ENCODE measurements at regions not wholly inside any gene's neighbourhood (a gene's known extent, or its start where the extent isn't known, plus 50 kb on each side); places are given as distances from the start of the nearest gene placed in this dataset.

DNA sequence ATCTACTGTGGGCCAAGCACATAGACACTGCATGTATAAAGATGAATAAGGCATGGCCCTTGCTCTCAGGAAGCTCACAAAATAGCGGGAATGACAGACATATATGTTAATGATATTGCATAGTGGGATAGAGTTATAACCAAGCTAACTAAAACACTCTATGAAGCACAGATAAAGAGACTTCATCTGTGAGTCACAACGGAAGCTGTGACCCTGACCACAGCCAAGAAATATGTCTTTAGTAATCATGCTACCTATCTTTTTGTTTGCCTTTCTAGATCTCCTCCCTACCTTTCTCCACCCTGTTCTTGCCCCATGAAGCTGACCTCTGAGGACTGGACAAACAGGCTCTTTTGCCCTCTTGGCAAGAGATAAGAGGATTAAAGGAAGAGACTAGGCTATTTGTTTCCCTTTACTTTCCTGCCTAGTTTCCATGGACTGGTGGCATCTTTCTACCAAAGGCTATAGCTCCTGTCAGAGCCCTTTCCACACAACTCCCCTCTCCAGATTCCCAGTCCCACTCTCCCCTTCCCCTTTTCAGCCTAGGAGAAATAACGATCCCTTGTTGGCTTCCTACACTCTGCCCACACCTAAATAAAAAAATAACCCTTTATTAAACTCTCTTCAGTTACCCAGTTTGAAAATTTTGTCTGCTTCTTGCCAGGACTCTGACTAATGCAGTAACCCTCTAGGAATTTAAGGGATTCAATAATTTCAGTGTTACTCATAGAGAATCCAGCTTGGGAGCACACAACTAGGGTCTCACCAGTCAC, 504.9 kb upstream of the MARCKS start:
- Histone ChIP-seq H3K9me3 (no peaks in the 10 kb centered on the region), H3K4me1 (ENCODE audit: control insufficient read depth in 1 of 2, insufficient read depth in 2 of 2, low read depth in 1 of 2, low read length in 1 of 2) (peaks cover 8 to 37% of the 10 kb centered on the region in 2 experiments), H3K9ac (peak overlapping the region; percentile 69), H3K4me2 (peak overlapping the region; percentile 61), H4K20me1 (ENCODE audit: insufficient read depth) (no peaks in the 10 kb centered on the region), H3K79me2 (ENCODE audit: insufficient read depth) (no peaks in the 10 kb centered on the region), H3K36me3 (replicated peaks in 1 of 2; ENCODE audit: control insufficient read depth in 1 of 2, insufficient read depth in 2 of 2, low read length in 1 of 2) (no peaks in the 10 kb centered on the region), H3K4me3 (ENCODE audit: low read depth in 2 of 2, low read length in 1 of 2) (peak overlapping the region in 1 of 2 experiments; percentile 25; a peak in 1 of 4 replicates), H3K27me3 (ENCODE audit: insufficient read depth) (no peaks in the 10 kb centered on the region), H3F3A (replicated peaks; ENCODE audit: insufficient read depth) (peaks cover 45% of the 10 kb centered on the region), H3K9me2 (no peaks in the 10 kb centered on the region), H2AFZ (ENCODE audit: low read depth) (no peak overlapping the region), H3K27ac (ENCODE audit: low read depth in 2 of 2, low read length in 1 of 2) (peak overlapping the region; percentile 89 to 95)
- CTCF ChIA-PET, result no interaction called here
- POLR2A ChIA-PET, result no interaction called here
- 12% methylated on average over 3 of the region's 3 CpGs for WGBS (ENCODE audit: low lambda C conversion rate)
- DNase-seq, result no peak
- TF ChIP-seq PBX3 (IDR thresholded peaks at IDR 0.05) (peak; percentile 84), TEAD4 (IDR thresholded peaks at IDR 0.05; ENCODE audit: borderline replicate concordance, insufficient read depth) (peak; percentile 90), TCF12 (IDR thresholded peaks at IDR 0.05) (peak; percentile 80), MXI1 (IDR thresholded peaks at IDR 0.05; ENCODE audit: low read depth, low read length) (no peak), MEF2A (IDR thresholded peaks at IDR 0.05; ENCODE audit: borderline replicate concordance, low read depth) (no peak), SIN3A (IDR thresholded peaks at IDR 0.05; ENCODE audit: borderline replicate concordance, low read depth, low read length) (no peak), GABPA (IDR thresholded peaks at IDR 0.05; ENCODE audit: low read depth) (no peak), EP300 (IDR thresholded peaks at IDR 0.05; ENCODE audit: borderline replicate concordance in 1 of 2, low read depth in 1 of 2, low read length in 1 of 2) (peak in 1 of 2 experiments; percentile 82; a peak in 2 of 4 replicates), YY1 (IDR thresholded peaks at IDR 0.05; ENCODE audit: low read depth) (no peak), CHD2 (IDR thresholded peaks at IDR 0.05; ENCODE audit: low read length, partially characterized antibody) (no peak), TAF1 (IDR thresholded peaks at IDR 0.05; ENCODE audit: borderline replicate concordance, low read depth, low read length) (no peak), FOSL2 (IDR thresholded peaks at IDR 0.05; ENCODE audit: borderline replicate concordance, low read depth) (peak; percentile 88), RAD21 (IDR thresholded peaks at IDR 0.05; ENCODE audit: low read length) (no peak), EZH2phosphoT487 (IDR thresholded peaks at IDR 0.05; ENCODE audit: borderline replicate concordance, low read depth) (no peak), FOXJ3 (CRISPR knock-in tag; IDR thresholded peaks at IDR 0.05) (no peak), NFIC (IDR thresholded peaks at IDR 0.05; ENCODE audit: borderline replicate concordance) (peak; percentile 84), JUND (IDR thresholded peaks at IDR 0.05) (peak; percentile 90), FOXM1 (IDR thresholded peaks at IDR 0.05; ENCODE audit: low read depth) (peak; percentile 46; the same call in 1 of the 2 replicates), POLR2AphosphoS5 (IDR thresholded peaks at IDR 0.05; ENCODE audit: low read depth, low read length) (no peak; the same call in 1 of the 2 replicates), GATA2 (CRISPR knock-in tag; IDR thresholded peaks at IDR 0.05) (no peak), RFX5 (IDR thresholded peaks at IDR 0.05; ENCODE audit: low read length) (no peak), USF2 (IDR thresholded peaks at IDR 0.05; ENCODE audit: borderline replicate concordance, low read depth, low read length) (no peak), RXRA (IDR thresholded peaks at IDR 0.05; ENCODE audit: borderline replicate concordance, low read depth) (peak; percentile 77), SMC3 (IDR thresholded peaks at IDR 0.05; ENCODE audit: low read depth, low read length) (no peak)
- TF ChIP-seq, protein P1, sequence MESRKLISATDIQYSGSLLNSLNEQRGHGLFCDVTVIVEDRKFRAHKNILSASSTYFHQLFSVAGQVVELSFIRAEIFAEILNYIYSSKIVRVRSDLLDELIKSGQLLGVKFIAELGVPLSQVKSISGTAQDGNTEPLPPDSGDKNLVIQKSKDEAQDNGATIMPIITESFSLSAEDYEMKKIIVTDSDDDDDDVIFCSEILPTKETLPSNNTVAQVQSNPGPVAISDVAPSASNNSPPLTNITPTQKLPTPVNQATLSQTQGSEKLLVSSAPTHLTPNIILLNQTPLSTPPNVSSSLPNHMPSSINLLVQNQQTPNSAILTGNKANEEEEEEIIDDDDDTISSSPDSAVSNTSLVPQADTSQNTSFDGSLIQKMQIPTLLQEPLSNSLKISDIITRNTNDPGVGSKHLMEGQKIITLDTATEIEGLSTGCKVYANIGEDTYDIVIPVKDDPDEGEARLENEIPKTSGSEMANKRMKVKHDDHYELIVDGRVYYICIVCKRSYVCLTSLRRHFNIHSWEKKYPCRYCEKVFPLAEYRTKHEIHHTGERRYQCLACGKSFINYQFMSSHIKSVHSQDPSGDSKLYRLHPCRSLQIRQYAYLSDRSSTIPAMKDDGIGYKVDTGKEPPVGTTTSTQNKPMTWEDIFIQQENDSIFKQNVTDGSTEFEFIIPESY (IDR thresholded peaks at IDR 0.05; ENCODE audit: borderline replicate concordance, low read depth), result no peak; the same call in 1 of the 2 replicates
- TF ChIP-seq, protein P2, sequence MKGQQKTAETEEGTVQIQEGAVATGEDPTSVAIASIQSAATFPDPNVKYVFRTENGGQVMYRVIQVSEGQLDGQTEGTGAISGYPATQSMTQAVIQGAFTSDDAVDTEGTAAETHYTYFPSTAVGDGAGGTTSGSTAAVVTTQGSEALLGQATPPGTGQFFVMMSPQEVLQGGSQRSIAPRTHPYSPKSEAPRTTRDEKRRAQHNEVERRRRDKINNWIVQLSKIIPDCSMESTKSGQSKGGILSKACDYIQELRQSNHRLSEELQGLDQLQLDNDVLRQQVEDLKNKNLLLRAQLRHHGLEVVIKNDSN (IDR thresholded peaks at IDR 0.05; ENCODE audit: borderline replicate concordance, low read depth), result no peak

Data from SK-N-SH (cell line).